ENCODE measurements at regions not wholly inside any gene's neighbourhood (a gene's known extent, or its start where the extent isn't known, plus 50 kb on each side); places are given as distances from the start of the nearest gene placed in this dataset.

DNA sequence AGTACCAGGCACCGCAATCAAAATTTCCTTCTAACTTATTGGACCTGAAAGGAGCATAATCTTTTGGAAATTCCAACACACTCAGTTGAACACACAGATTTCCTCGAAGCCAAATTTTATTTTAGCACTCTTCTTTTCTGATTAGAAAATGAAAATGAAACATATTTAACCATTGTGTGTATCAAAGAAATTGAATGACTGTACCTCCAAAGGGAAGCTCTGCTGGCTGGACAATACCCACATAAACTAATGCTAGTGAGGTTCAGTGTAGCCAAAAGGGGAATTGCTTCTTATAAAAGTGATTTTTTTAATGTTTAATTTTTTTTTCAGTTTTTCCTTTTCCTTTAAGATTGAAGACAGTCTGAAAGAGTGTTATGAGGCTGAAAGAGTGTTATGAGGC lies 239.6 kb upstream of the NREP start:
- DNase-seq (ENCODE audit: low read depth in 2 of 2) = no peak
- no peak overlapping the region for H3K4me3 ChIP-seq (replicated peaks in 1 of 2; ENCODE audit: low read depth in 2 of 2, low read length in 2 of 2)
- TF ChIP-seq, protein P1, sequence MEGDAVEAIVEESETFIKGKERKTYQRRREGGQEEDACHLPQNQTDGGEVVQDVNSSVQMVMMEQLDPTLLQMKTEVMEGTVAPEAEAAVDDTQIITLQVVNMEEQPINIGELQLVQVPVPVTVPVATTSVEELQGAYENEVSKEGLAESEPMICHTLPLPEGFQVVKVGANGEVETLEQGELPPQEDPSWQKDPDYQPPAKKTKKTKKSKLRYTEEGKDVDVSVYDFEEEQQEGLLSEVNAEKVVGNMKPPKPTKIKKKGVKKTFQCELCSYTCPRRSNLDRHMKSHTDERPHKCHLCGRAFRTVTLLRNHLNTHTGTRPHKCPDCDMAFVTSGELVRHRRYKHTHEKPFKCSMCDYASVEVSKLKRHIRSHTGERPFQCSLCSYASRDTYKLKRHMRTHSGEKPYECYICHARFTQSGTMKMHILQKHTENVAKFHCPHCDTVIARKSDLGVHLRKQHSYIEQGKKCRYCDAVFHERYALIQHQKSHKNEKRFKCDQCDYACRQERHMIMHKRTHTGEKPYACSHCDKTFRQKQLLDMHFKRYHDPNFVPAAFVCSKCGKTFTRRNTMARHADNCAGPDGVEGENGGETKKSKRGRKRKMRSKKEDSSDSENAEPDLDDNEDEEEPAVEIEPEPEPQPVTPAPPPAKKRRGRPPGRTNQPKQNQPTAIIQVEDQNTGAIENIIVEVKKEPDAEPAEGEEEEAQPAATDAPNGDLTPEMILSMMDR (IDR thresholded peaks at IDR 0.05; ENCODE audit: low read depth, low read length) = no peak

DNA sequence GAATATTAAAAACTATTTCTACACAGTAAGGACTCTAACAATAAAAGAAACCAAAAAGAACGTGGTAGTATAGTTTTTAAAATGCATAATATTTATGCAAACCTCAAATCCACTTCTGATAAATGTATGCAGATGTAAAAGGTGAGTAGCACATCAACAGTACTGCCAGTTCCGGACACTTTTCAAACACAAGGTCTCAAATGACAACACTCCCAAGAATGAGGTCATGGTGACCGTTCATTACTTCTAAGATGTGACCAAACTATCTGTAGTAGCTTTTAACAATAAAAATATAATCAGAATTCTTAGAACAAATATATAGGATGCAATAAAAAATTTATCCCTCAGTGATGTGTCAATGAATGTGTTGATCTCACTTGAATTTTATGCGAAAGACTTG lies 238.7 kb upstream of the NREP start:
- TF ChIP-seq, protein P1 (IDR thresholded peaks at IDR 0.05; ENCODE audit: low read depth, low read length) = no peak
- H3K4me3 ChIP-seq (replicated peaks in 1 of 2; ENCODE audit: low read depth in 2 of 2, low read length in 2 of 2) = no peak overlapping the region
- DNase-seq (ENCODE audit: low read depth in 2 of 2) = no peak

DNA sequence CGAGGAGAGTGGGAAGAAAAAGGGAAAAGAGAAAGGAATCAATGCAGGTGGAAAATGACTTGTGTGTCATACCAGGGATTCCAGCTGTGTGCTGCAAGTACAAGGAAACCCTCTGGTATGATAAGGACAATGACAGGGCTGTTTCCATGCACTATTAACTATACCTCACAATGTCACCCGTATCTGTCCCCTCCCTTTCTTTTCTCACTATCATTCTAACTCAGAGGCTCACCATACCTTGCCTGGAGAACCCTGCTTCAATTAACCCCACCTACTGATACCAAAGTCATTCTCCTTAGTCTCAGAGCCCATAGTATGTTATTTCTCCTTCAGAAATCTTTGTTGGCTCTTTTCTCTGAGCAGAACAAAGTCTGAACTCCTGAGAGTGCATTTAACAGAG lies 236.2 kb upstream of the NREP start:
- H3K4me3 ChIP-seq (replicated peaks in 1 of 2; ENCODE audit: low read depth in 2 of 2, low read length in 2 of 2) = no peak overlapping the region
- no peak for DNase-seq (ENCODE audit: low read depth in 2 of 2)
- TF ChIP-seq, protein P1 (IDR thresholded peaks at IDR 0.05; ENCODE audit: low read depth, low read length) = no peak

DNA sequence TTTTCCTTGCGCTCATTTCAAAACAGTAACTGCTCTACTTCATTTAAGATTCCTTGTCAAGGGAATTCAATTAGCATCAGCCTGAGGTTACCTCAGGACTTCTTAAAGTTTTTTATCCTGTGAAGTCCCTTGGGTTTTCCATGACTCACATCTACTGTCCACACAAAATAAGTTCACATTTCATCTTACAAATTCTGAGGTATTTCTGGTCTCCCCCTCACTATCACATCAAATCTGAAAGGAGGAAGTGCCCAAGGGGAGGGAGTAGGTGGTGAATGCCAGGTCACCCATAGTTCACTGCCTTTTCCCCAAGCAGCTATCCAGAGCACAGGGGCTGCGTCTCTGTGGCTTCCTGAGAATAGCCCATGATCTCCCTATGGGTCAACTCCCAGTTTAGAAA lies 227.1 kb upstream of the NREP start:
- peak; percentile 88 to 94 for DNase-seq (ENCODE audit: low read depth in 2 of 2)
- H3K4me3 ChIP-seq (replicated peaks in 1 of 2; ENCODE audit: low read depth in 2 of 2, low read length in 2 of 2) = no peak overlapping the region
- TF ChIP-seq, protein P1 (IDR thresholded peaks at IDR 0.05; ENCODE audit: low read depth, low read length) = no peak

DNA sequence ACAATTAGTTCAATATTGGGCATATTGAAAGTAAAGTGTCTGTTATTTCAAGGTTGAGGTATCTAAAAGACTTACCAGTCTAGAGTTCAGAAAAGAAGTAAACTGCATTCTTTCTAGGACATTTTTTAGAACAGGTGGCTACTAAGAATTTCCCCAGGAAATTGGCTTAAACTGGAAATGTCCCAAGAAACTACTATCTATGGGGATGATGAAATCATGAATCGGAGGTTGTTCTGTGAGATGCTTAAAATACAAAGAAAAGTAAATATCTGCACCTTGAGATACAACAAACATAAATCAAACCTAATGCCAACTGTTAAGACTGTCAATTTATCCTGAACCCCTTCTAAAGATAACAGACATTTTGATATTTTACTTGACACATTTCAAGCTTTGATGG lies 226.5 kb upstream of the NREP start:
- H3K4me3 ChIP-seq (replicated peaks in 1 of 2; ENCODE audit: low read depth in 2 of 2, low read length in 2 of 2) = no peak overlapping the region
- TF ChIP-seq, protein P1 (IDR thresholded peaks at IDR 0.05; ENCODE audit: low read depth, low read length) = no peak
- DNase-seq (ENCODE audit: low read depth in 2 of 2) = peak in 1 of 2 donors; percentile 38

DNA sequence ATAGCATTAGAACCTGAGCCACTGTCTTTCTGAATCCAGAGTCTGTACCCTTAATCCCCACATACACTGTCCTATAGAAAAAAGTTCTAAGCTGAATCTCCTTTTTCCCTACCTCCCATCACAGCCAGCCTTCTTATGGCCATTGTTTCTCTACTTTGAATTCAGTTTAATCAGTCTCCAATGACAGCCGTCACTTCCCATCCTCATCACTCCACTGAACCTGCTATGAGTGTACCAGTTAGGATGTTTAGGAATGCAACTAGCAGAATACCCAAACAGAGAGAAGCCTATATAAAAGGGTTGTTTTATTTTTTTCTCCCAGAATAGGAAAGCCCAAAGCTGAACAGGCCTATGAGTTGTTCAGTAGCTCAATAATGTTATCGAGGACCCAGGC lies 220.4 kb upstream of the NREP start:
- no peak for DNase-seq (ENCODE audit: low read depth in 2 of 2)
- no peak overlapping the region for H3K4me3 ChIP-seq (replicated peaks in 1 of 2; ENCODE audit: low read depth in 2 of 2, low read length in 2 of 2)
- TF ChIP-seq, protein P1 (IDR thresholded peaks at IDR 0.05; ENCODE audit: low read depth, low read length) = no peak

DNA sequence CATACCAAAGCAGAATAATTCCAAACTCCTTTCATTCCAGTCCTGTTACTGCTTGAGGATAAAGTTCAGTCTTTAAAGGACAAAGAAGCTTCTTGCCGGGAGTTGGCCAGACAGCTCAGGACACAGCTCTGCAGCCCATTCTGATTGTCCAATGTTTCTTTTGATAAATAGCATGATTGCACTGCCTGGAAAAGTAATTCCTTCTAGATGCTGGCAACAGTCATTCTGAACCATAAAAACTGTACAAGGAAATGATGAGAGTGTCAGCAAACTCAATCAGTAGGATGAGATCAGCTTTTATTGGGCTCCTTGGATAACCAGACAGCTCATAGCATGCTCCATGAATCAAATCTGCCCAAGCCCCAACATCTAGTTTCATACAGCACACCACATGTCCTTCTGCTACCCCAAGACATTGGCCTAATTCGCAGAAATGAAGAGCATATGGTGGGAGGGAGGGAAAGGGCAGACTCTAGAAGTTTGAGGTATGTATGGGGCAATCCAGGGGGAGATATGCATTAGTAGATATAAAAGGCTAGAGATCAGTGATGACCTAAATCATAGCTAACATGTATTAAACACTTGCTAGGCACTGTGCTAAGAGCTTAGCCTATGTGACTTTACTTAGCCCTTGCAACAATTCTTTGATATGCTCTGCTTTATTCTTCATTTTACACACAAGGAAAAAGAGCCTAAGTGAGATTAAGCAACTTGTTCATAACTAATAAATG lies 219.9 kb upstream of the NREP start:
- no peak overlapping the region for H3K4me3 ChIP-seq (replicated peaks in 1 of 2; ENCODE audit: low read depth in 2 of 2, low read length in 2 of 2)
- no peak for DNase-seq (ENCODE audit: low read depth in 2 of 2)
- TF ChIP-seq, protein P1 (IDR thresholded peaks at IDR 0.05; ENCODE audit: low read depth, low read length) = no peak

Data from cardiac fibroblast (primary cell).